ENCODE measurements at regions not wholly inside any gene's neighbourhood (a gene's known extent, or its start where the extent isn't known, plus 50 kb on each side); places are given as distances from the start of the nearest gene placed in this dataset.
A peak's percentile ranks its signal among the peaks of the same experiment; 100 is the strongest.

DNA sequence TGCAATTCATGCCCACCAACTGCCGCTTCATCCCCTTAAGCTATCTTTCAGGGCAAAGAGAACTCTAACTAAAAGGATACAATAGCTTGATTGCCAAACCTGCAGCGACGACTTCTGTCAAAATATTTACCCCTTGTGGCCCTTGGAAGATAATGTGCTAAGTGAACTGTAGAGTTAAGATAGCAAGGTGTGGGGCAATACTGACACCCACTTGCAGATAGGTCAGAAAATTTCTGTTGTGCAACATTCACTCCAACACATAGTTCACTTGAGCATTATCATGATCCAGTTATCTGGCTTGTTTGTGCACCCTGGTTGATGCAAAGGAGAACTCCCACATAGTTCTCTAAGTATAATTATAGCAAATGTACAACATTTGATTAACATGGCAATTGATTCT is 55.6 kb downstream of the RHOXF2B start:
- peaks cover 9% of the 10 kb centered on the region for H3K27me3 Mint-ChIP-seq
- no peak overlapping the region for H3K27ac Mint-ChIP-seq
- intact Hi-C loops (cut with DNase I, micrococcal nuclease): no loop called here
- no peaks in the 10 kb centered on the region for H3K36me3 Mint-ChIP-seq (ENCODE audit: low read depth)
- H3K4me3 Mint-ChIP-seq: no peak overlapping the region
- ATAC-seq: no peak
- H3K4me1 Mint-ChIP-seq: no peaks in the 10 kb centered on the region
- ChIA-PET POLR2A (no interaction called here), CTCF (interaction anchor here (1.3 kb wide), 1 partner anchor 10 kb away, joined by 4 read pairs; no protein-coding TSS in a partner anchor)
- no peaks in the 10 kb centered on the region for H3K9me3 Mint-ChIP-seq (ENCODE audit: low read depth)
- no peak for DNase-seq

- ATAC-seq: no peak
- H3K9me3 Mint-ChIP-seq (ENCODE audit: low read depth): no peaks in the 10 kb centered on the region
- intact Hi-C loops (cut with DNase I, micrococcal nuclease): no loop called here
- no peak overlapping the region for H3K4me3 Mint-ChIP-seq
- CTCF ChIA-PET: no interaction called here
- H3K4me1 Mint-ChIP-seq: peaks cover 6% of the 10 kb centered on the region
- no peak for DNase-seq
- no peak overlapping the region for H3K27ac Mint-ChIP-seq
- POLR2A ChIA-PET: no interaction called here
- H3K27me3 Mint-ChIP-seq: peaks cover 19% of the 10 kb centered on the region
- H3K36me3 Mint-ChIP-seq (ENCODE audit: low read depth): no peaks in the 10 kb centered on the region
These were observed 57.2 kb downstream of the RHOXF2B start for GRCh38 chrX:120020305-120020704.

DNA sequence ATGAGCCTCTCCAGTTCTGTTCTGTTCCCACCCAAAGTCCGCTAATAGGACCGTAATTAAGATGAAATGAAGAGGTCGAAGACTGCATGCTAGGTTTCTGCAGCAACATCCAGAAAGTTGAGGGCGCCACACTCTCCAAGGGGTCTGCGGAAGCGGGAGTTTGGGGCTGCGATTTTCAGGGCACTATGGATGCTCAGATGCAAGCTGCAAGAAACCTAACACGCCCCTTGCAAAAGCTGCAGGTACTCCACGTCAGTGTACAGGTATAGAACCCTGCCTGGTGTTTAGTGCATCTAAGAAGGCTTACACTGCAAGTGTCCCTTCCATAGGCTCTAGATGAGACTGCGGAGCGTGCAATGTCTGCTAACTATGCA is 61.4 kb downstream of the RHOXF2B start:
- Mint-ChIP-seq H3K4me1 (peaks cover 11% of the 10 kb centered on the region), H3K27ac (no peak overlapping the region), H3K27me3 (peaks cover 26% of the 10 kb centered on the region), H3K4me3 (peak overlapping the region; percentile 56), H3K36me3 (ENCODE audit: low read depth) (no peaks in the 10 kb centered on the region), H3K9me3 (ENCODE audit: low read depth) (no peaks in the 10 kb centered on the region)
- POLR2A ChIA-PET: interaction anchor here (0.7 kb wide), 1 partner anchor 97 kb away, joined by 3 read pairs; no protein-coding TSS in a partner anchor
- DNase-seq (no peak), ATAC-seq (no peak)
- CTCF ChIA-PET: no interaction called here
- intact Hi-C loops (cut with DNase I, micrococcal nuclease): no loop called here

DNA sequence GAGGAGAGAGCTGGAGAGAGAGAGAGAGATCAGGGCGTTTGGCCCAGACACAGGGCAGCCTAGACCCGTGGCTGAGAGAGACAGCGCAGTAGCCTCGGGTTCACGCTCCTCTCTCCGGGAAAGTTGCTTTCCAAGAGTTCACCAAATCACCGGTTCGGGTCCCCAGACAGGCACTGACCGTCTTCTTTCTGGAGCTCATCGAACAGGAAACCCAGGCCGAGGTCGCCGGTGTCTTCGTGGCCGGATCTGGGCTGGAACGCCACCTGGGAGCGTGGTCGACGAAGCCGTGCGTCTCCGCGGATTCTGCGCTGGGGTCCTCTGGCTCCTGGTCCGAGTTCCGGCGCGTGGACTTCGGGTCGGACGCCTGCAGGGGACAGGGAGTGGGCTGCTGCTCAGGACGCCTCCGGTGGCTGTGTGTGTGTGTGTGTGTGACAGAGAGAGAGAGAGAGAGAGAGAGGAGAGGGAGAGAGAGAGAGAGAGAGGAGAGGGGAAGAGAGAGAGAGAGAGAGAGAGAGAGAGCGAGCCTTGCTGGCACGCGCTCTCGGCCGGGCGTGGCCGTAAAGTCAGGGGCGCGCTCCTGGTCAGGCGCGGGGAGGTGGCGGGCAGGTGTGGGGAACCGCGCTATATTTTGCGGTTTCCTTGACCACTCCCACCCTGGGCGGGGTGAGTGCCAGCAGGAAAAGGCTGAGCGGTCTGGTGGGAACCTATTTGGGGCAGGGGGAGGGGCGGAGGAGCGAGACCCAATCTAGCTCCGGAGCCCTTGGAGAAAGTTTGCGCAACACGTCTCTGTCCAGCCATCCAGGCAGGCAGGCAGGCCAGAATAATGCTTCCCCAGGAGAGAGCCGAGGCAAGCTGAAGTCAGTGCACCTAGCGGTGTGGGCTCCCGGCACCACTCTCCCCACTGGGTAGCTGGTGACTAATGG is 62.1 kb downstream of the RHOXF2B start:
- Mint-ChIP-seq H3K27ac (no peak overlapping the region), H3K4me3 (peak overlapping the region; percentile 56), H3K27me3 (peaks cover 26% of the 10 kb centered on the region), H3K36me3 (ENCODE audit: low read depth) (no peaks in the 10 kb centered on the region), H3K4me1 (peaks cover 11% of the 10 kb centered on the region), H3K9me3 (ENCODE audit: low read depth) (no peaks in the 10 kb centered on the region)
- intact Hi-C loops (cut with DNase I, micrococcal nuclease): no loop called here
- no peak for ATAC-seq
- ChIA-PET CTCF (interaction anchor here (0.8 to 0.9 kb wide), 2 partner anchors 15 to 34 kb away, joined by 3 read pairs; no protein-coding TSS in a partner anchor), POLR2A (no interaction called here)
- peak; percentile 5 for DNase-seq

DNA sequence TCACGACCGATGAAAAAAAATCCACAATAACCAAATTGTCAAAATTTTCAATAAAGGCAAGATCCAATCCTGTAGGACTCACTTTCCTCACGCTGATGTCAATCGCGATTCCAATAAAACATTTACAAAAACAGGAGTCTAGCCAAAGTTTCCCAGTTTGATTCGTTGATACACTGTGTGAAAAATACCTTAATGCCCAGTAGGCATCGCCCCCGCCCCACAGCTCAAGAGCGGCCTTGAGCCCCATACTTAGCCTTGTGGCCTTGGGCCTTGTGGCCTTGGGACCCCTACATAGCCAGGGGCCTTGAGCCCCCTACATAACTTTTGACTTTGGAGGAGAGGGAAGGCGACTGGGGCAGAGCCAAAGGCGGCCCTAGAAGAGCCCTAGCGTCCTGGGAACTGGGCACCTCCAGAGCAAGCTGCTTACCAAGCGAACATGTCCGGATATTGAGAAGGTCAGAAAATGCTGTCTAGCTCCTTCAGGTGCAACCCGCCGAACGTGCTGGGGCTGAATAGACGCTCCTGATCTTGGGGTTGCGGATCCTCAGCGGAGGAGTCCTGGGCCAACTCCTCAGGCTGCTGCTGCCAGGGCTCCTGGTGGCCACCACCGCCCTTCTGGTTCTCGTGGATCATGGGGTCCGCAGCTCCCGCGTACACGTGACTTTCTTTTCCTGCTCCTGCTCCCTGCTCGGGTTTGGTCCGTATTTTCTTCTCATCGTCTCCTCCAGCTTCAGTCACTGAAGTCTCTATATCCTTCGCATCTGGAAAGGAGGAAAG is 62.9 kb downstream of the RHOXF2B start:
- H3K27me3 Mint-ChIP-seq: peaks cover 26% of the 10 kb centered on the region
- no peak overlapping the region for H3K27ac Mint-ChIP-seq
- intact Hi-C loops (cut with DNase I, micrococcal nuclease): no loop called here
- DNase-seq (no peak), ATAC-seq (no peak)
- H3K36me3 Mint-ChIP-seq (ENCODE audit: low read depth): no peaks in the 10 kb centered on the region
- peaks cover 11% of the 10 kb centered on the region for H3K4me1 Mint-ChIP-seq
- ChIA-PET CTCF (interaction anchor here (0.8 to 0.9 kb wide), 2 partner anchors 14 to 33 kb away, joined by 3 read pairs; no protein-coding TSS in a partner anchor), POLR2A (no interaction called here)
- H3K4me3 Mint-ChIP-seq: peak overlapping the region; percentile 56
- no peaks in the 10 kb centered on the region for H3K9me3 Mint-ChIP-seq (ENCODE audit: low read depth)

- Mint-ChIP-seq H3K9me3 (ENCODE audit: low read depth) (no peaks in the 10 kb centered on the region), H3K4me1 (peaks cover 11% of the 10 kb centered on the region), H3K36me3 (ENCODE audit: low read depth) (no peaks in the 10 kb centered on the region), H3K27me3 (peaks cover 32% of the 10 kb centered on the region), H3K27ac (no peak overlapping the region), H3K4me3 (no peak overlapping the region)
- CTCF ChIA-PET: interaction anchor here (1.0 to 1.2 kb wide), 2 partner anchors 10 to 22 kb away, joined by 3 read pairs; no protein-coding TSS in a partner anchor
- DNase-seq (no peak), ATAC-seq (no peak)
- intact Hi-C loops (cut with DNase I, micrococcal nuclease): no loop called here
- POLR2A ChIA-PET: no interaction called here
These were observed 58.2 kb upstream of the NKAP start for GRCh38 chrX:120001787-120002186.

DNA sequence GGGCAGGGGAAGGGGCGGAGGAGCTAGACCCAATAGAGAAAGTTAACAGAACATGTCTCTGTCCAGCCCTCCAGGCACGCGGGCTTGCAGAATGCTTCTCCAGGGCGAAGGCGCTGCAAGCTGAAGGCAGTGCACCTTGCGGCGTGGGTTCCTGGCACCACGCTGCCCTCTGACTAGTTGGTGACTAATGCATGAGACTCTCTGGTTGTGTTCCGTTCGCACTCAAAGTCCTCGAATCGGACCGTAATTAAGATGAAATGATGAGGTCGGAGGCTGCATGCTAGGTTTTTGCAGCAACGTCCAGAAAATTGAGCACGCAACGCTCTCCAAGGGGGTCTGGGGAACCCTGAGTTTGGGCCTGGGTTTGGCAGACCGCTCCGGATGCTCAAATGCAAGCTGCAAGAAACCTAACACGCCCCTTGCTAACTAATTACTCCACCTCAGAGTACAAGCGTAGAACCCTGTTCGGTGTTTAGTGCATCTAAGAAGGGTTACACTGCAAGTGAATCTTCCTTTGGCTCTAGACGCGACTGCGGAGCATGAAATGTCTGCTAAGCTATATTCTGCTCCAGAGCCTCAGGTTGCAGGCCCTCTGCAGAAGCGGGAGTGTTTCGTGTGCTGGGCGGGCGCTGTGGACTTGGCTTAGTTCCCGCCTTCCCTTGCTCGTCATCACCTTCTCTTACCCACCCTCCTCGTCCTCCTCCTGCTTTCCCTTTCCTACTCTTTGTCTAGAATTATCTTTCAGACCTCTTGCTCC is 57.1 kb upstream of the NKAP start:
- no peak overlapping the region for H3K27ac Mint-ChIP-seq
- DNase-seq (peak; percentile 26), ATAC-seq (no peak)
- H3K27me3 Mint-ChIP-seq: peaks cover 41% of the 10 kb centered on the region
- ChIA-PET CTCF (interaction anchor here (0.6 to 1.2 kb wide), 4 partner anchors 9 to 122 kb away, joined by 3 read pairs; no protein-coding TSS in a partner anchor), POLR2A (no interaction called here)
- H3K9me3 Mint-ChIP-seq (ENCODE audit: low read depth): no peaks in the 10 kb centered on the region
- intact Hi-C loops (cut with DNase I, micrococcal nuclease): no loop called here
- no peaks in the 10 kb centered on the region for H3K36me3 Mint-ChIP-seq (ENCODE audit: low read depth)
- H3K4me1 Mint-ChIP-seq: peaks cover 11% of the 10 kb centered on the region
- peak overlapping the region; percentile 35 for H3K4me3 Mint-ChIP-seq

- DNase-seq (no peak), ATAC-seq (no peak)
- intact Hi-C loops (cut with DNase I, micrococcal nuclease): no loop called here
- Mint-ChIP-seq H3K27me3 (peaks cover 42% of the 10 kb centered on the region), H3K36me3 (ENCODE audit: low read depth) (no peaks in the 10 kb centered on the region), H3K9me3 (ENCODE audit: low read depth) (no peaks in the 10 kb centered on the region), H3K27ac (no peak overlapping the region), H3K4me1 (peaks cover 11% of the 10 kb centered on the region), H3K4me3 (no peak overlapping the region)
- ChIA-PET POLR2A (no interaction called here), CTCF (no interaction called here)
These were observed 55.6 kb upstream of the NKAP start for GRCh38 chrX:119999087-119999634.

DNA sequence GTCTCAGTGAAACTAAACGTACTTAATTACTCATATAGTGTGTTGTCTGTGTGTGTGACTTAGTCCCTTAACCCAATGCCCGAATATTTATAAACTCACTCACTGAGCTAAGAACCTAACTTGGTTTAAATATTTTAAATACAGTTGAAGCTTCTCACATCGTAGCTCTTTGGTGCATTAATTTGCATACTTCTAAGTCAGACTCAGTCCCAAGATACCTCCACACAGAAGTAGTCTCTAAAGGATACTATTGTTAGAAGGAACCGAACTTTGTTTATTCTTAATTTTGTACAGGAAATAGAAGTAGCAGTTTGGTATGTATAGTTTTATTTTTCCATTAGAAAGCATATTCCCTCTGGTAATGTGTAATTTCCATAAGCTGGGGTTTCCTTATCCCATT is 54.0 kb upstream of the NKAP start:
- Mint-ChIP-seq H3K4me1 (peaks cover 11% of the 10 kb centered on the region), H3K27me3 (peaks cover 48% of the 10 kb centered on the region), H3K9me3 (ENCODE audit: low read depth) (no peaks in the 10 kb centered on the region), H3K4me3 (no peak overlapping the region), H3K36me3 (ENCODE audit: low read depth) (no peaks in the 10 kb centered on the region), H3K27ac (no peak overlapping the region)
- POLR2A ChIA-PET: no interaction called here
- intact Hi-C loops (cut with DNase I, micrococcal nuclease): no loop called here
- CTCF ChIA-PET: no interaction called here
- DNase-seq (no peak), ATAC-seq (no peak)

- ChIA-PET POLR2A (no interaction called here), CTCF (no interaction called here)
- no peaks in the 10 kb centered on the region for H3K9me3 Mint-ChIP-seq (ENCODE audit: low read depth)
These were observed 53.3 kb upstream of the NKAP start for GRCh38 chrX:119996600-119997524.

More at GRCh38 chrX:119996600-119997524, 53.3 kb upstream of the NKAP start:
- intact Hi-C loops (cut with DNase I, micrococcal nuclease): no loop called here
- Mint-ChIP-seq H3K4me3 (no peak overlapping the region), H3K27ac (no peak overlapping the region), H3K27me3 (peaks cover 48% of the 10 kb centered on the region), H3K36me3 (ENCODE audit: low read depth) (no peaks in the 10 kb centered on the region), H3K4me1 (peaks cover 11% of the 10 kb centered on the region)
- DNase-seq: no peak
- ATAC-seq: no peak
